Suprapubic skin (tissue), 4 donors: ENCODE measurements at regions not wholly inside any gene's neighbourhood (a gene's known extent, or its start where the extent isn't known, plus 50 kb on each side); places are given as distances from the start of the nearest gene placed in this dataset.

Experiments used
- CTCF ChIP-seq, 2 donors: fragments of 200-600 bp in 1 of 2; fragments of 450-650 bp in 1 of 2; sonication (generic) in 1 of 2; IDR thresholded peaks; one replicate each; pipeline ENCODE4 v1.5.1; 2016 to 2019; ENCODE audit warnings: antibody characterized with exemption in 2 of 2, mild to moderate bottlenecking in 1 of 2, moderate library complexity in 1 of 2
- POLR2A ChIP-seq, 2 donors: fragments of 450-650 bp; IDR thresholded peaks; one replicate each; pipeline ENCODE4 v1.6.1; 2017; ENCODE audit warnings: antibody characterized with exemption in 2 of 2, mild to moderate bottlenecking in 2 of 2, moderate library complexity in 2 of 2
- POLR2AphosphoS5 ChIP-seq, 3 donors: sonication (generic); formaldehyde crosslinking; IDR thresholded peaks; one replicate each; pipeline ENCODE4 v1.6.1; 2017; ENCODE audit warnings: antibody characterized with exemption in 3 of 3

- no peak for TF ChIP-seq CTCF (IDR thresholded peaks at IDR 0.05)
- TF ChIP-seq POLR2A (IDR thresholded peaks at IDR 0.05) = no peak
- TF ChIP-seq POLR2AphosphoS5 (IDR thresholded peaks at IDR 0.05) = no peak
Measured at GRCh38 chrX:39826813-39827543, 270.8 kb downstream of the BCOR start.
